HepG2 (cell line): ENCODE measurements at regions not wholly inside any gene's neighbourhood (a gene's known extent, or its start where the extent isn't known, plus 50 kb on each side); places are given as distances from the start of the nearest gene placed in this dataset.

ENCODE experiments used
- ATAC-seq: fragments of 200-7000 bp; cut with Tn5 transposase; 3 replicates; pipeline ENCODE4 v1.9.1; 2020; ENCODE audit warnings: mild to moderate bottlenecking, moderate library complexity
- BruUV-seq: library from RNA; stranded (reverse); fragments of 400-500 nt; replicated peaks from 2 replicates; lab custom pipeline; 2021; lab: Mats Ljungman, UMichigan
- CTCF ChIA-PET: fragments of 300-600 bp; formaldehyde crosslinking; extraction: SDS; loops from one replicate; lab custom pipeline; 2021; ENCODE audit warnings: low total read pairs, inconsistent platforms, low intra/inter-chr PET ratio; lab: Yijun Ruan, JAX
- POLR2A ChIA-PET: fragments of 350-600 bp; sonication (Branson Sonifier 250); formaldehyde crosslinking; loops from one replicate; lab custom pipeline; 2020; ENCODE audit warnings: antibody characterized with exemption, inconsistent platforms; lab: Yijun Ruan, JAX
- DNase-seq: peaks from one replicate; pipeline ENCODE4 v3.0.0-alpha.2; 2015; ENCODE audit warnings: low spot score
- FAIRE-seq: peaks from 3 replicates; lab custom pipeline; 2011; peaks lifted over from hg19 to GRCh38; lab: Jason Lieb, UNC
- H2AFZ ChIP-seq: one replicate; pipeline ENCODE4 v1.6.1; 2011; ENCODE audit warnings: low read length, inconsistent platforms
- H3K27ac ChIP-seq: fragments of 300-600 bp; 3 replicates; pipeline ENCODE4 v1.8.0; 2011; ENCODE audit warnings: mixed run types, mild to moderate bottlenecking, mixed read lengths, low read length, inconsistent platforms; ENCODE audit not compliant: insufficient read depth; ENCODE audit errors: extremely low read length
- H3K27me3 ChIP-seq, 2 experiments: fragments of 200-600 bp in 1 of 2; 2 replicates in 1 of 2; 3 replicates in 1 of 2; pipeline versions ENCODE4 v1.6.0 to v1.8.0; 2011; ENCODE audit warnings: low read length in 2 of 2, mild to moderate bottlenecking in 2 of 2, moderate library complexity in 2 of 2, inconsistent platforms in 1 of 2; ENCODE audit not compliant: insufficient read depth in 2 of 2, control insufficient read depth in 1 of 2
- H3K36me3 ChIP-seq, 2 experiments: fragments of 200-600 bp in 1 of 2; replicated peaks in 1 of 2; 2 replicates in 1 of 2; 3 replicates in 1 of 2; pipeline versions ENCODE4 v1.5.1 to v1.8.0; 2011; ENCODE audit warnings: low read length in 2 of 2, inconsistent platforms in 1 of 2; ENCODE audit not compliant: insufficient read depth in 2 of 2, control insufficient read depth in 1 of 2
- H3K4me1 ChIP-seq: 2 replicates; pipeline ENCODE4 v1.5.1; 2012; ENCODE audit warnings: low read length, inconsistent platforms; ENCODE audit not compliant: insufficient read depth
- H3K4me2 ChIP-seq: 2 replicates; pipeline ENCODE4 v1.6.0; 2011; ENCODE audit warnings: low read depth, low read length, inconsistent platforms
- H3K4me3 ChIP-seq, 3 experiments: fragments of 200-600 bp in 1 of 3; sonication (generic), shearing (Covaris generic) in 1 of 3; replicated peaks in 1 of 3; 2 replicates each; pipeline ENCODE4 v1.5.1; 2011 to 2016; ENCODE audit warnings: low read length in 3 of 3, inconsistent platforms in 2 of 3, low read depth in 2 of 3, mild to moderate bottlenecking in 2 of 3, control low read depth in 1 of 3, mixed read lengths in 1 of 3; ENCODE audit not compliant: insufficient read depth in 1 of 3
- H3K79me2 ChIP-seq: one replicate; pipeline ENCODE4 v1.6.1; 2011; ENCODE audit warnings: low read length, inconsistent platforms; ENCODE audit not compliant: insufficient read depth
- H3K9ac ChIP-seq: 2 replicates; pipeline ENCODE4 v1.6.0; 2011; ENCODE audit warnings: mild to moderate bottlenecking, low read depth, low read length, inconsistent platforms; ENCODE audit not compliant: insufficient read depth
- H3K9me3 ChIP-seq: 2 replicates; pipeline ENCODE4 v1.5.1; 2012; ENCODE audit warnings: mild to moderate bottlenecking, low read length
- H4K20me1 ChIP-seq: 2 replicates; pipeline ENCODE4 v1.6.0; 2011; ENCODE audit warnings: inconsistent platforms, mild to moderate bottlenecking, low read length, moderate library complexity; ENCODE audit not compliant: insufficient read depth
- CREB1 ChIP-seq, 2 experiments: fragments of 450-650 bp in 1 of 2; IDR thresholded peaks; 2 replicates each; pipeline ENCODE4 v1.6.1; 2016 to 2017; ENCODE audit warnings: control low read depth in 1 of 2, mild to moderate bottlenecking in 1 of 2, missing compliant biosample characterization in 1 of 2, missing genetic modification characterization in 1 of 2
- GATAD1 ChIP-seq: IDR thresholded peaks from 2 replicates; pipeline ENCODE4 v1.6.1; 2016; ENCODE audit warnings: missing genetic modification reagents, missing compliant biosample characterization
- SRY ChIP-seq: sonication (generic); formaldehyde crosslinking; IDR thresholded peaks from 2 replicates; pipeline ENCODE4 v1.8.0; 2022; ENCODE audit warnings: mild to moderate bottlenecking, missing genetic modification reagents
- ZKSCAN1 ChIP-seq: fragments of 150-350 bp; IDR thresholded peaks from 2 replicates; pipeline ENCODE4 v1.6.1; 2014; ENCODE audit warnings: low read length
- ZNF329 ChIP-seq: sonication (generic); formaldehyde crosslinking; IDR thresholded peaks from 2 replicates; pipeline ENCODE4 v1.9.0; 2021; ENCODE audit warnings: low read depth, mild to moderate bottlenecking, missing genetic modification reagents
- ZNF563 ChIP-seq: sonication (generic); formaldehyde crosslinking; IDR thresholded peaks from 2 replicates; pipeline ENCODE4 v1.8.0; 2022; ENCODE audit warnings: mild to moderate bottlenecking, moderate library complexity, missing genetic modification reagents
- ZNF883 ChIP-seq: sonication (generic); formaldehyde crosslinking; IDR thresholded peaks from 2 replicates; pipeline ENCODE4 v1.5.1; 2020; ENCODE audit warnings: mild to moderate bottlenecking, missing genetic modification reagents; ENCODE audit errors: not compliant biosample characterization
- WGBS: methylation state at CpG from one replicate; pipeline ENCODE4 v1.1.6; 2017; ENCODE audit warnings: low lambda C conversion rate; 5-methylcytosine and 5-hydroxymethylcytosine counted together
- in situ Hi-C: cut with HindIII; loops from 2 replicates; pipeline ENCODE4 v1.10.0; 2017; ENCODE audit warnings: low pct_unique_long_range_greater_than_20kb; ENCODE audit not compliant: extremely low pct_ligation_motif_present
- intact Hi-C: fragments of 100-400 bp; cut with micrococcal nuclease; formaldehyde crosslinking; loops from one replicate; pipeline ENCODE4 v1.10.0; 2022; ENCODE audit not compliant: unreplicated experiment
- TF ChIP-seq, protein P1 (sequence below): sonication (generic); formaldehyde crosslinking; IDR thresholded peaks from 2 replicates; pipeline ENCODE4 v1.4.0; 2020; ENCODE audit warnings: missing genetic modification reagents
- TF ChIP-seq, protein P2 (sequence below): IDR thresholded peaks from 2 replicates; pipeline ENCODE4 v1.6.1; 2016; ENCODE audit warnings: mild to moderate bottlenecking
- TF ChIP-seq, protein P3 (sequence below): sonication (generic); formaldehyde crosslinking; IDR thresholded peaks from 2 replicates; pipeline ENCODE4 v1.5.0; 2020; ENCODE audit warnings: missing genetic modification reagents, mild to moderate bottlenecking, borderline replicate concordance

DNA sequence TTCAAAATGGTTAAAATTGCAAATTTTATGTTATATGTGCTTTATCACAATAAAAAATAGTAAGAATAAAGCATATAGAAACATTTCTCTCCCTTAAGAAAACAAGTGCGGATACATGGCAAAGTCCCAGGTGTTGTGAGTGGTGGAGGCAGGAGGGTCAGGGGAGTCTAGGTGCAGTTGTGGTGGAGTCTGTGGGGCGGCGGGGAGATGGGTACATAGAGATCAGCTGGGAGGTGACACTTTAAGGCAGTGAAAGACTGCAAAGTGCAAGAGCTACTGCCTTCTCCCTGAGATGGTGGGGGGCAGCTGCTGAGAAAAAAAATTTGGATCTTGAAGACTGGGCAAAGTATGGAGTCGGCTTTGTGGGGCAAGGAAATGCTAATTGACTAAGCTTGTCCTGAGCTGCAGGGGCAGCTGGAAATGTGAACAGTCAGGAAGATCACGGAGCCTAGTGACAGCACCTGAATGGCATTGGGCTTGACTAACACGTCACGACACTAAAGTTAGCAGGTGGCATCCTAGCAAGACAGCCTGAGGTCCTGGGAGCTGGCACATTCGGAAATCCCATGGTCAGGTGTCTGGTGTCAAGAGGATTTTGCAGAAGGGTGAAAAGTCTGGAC is 72.9 kb upstream of the IRS2 start:
- Histone ChIP-seq H3K36me3 (no peaks in the 10 kb centered on the region), H3K4me1 (no peaks in the 10 kb centered on the region), H3K27me3 (no peaks in the 10 kb centered on the region; a peak in 1 of 5 replicates), H3K27ac (no peak overlapping the region), H3K4me3 (no peak overlapping the region), H3K79me2 (no peaks in the 10 kb centered on the region), H4K20me1 (no peaks in the 10 kb centered on the region), H3K9ac (no peak overlapping the region)
- no peak for FAIRE-seq
- BruUV-seq: no TSS peak
- ATAC-seq: no peak
- 32% methylated on average over 8 of the region's 8 CpGs for WGBS
- no peak for DNase-seq
- POLR2A ChIA-PET: no interaction called here
- CTCF ChIA-PET: no interaction called here
- TF ChIP-seq CREB1 (IDR thresholded peaks at IDR 0.05): 0 out of 2 replicates have a peak, but pooled peaks have one; percentile 38
- TF ChIP-seq CREB1 (CRISPR knock-in tag; IDR thresholded peaks at IDR 0.05): no peak
- TF ChIP-seq, protein P1, sequence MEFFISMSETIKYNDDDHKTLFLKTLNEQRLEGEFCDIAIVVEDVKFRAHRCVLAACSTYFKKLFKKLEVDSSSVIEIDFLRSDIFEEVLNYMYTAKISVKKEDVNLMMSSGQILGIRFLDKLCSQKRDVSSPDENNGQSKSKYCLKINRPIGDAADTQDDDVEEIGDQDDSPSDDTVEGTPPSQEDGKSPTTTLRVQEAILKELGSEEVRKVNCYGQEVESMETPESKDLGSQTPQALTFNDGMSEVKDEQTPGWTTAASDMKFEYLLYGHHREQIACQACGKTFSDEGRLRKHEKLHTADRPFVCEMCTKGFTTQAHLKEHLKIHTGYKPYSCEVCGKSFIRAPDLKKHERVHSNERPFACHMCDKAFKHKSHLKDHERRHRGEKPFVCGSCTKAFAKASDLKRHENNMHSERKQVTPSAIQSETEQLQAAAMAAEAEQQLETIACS (CRISPR knock-in tag): no peak
- TF ChIP-seq, all 625 proteins: peak for 1
- Histone ChIP-seq H3K4me2 (no peak overlapping the region), H2AFZ (no peak overlapping the region), H3K9me3 (no peaks in the 10 kb centered on the region)
- intact Hi-C loops: no loop called here
- in situ Hi-C loops: no loop called here

DNA sequence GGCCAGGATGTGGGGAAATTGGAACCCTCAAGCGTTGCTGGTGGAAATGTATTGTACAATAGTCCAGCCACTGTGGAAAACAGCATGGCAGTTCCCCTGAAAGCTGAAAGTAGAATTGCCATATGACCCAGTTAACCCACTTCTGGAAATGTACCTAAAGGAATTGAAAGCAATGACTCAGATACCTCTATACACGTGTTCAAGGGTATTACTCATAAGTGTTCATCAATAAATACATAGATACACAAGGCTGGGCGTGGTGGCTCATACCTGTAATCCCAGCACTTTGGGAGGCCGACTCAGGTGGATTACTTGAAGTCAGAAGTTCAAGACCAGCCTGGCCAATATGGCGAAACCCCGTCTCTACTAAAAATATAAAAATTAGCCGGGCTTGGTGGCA is 71.9 kb upstream of the IRS2 start:
- in situ Hi-C loops: no loop called here
- Histone ChIP-seq H3K9ac (no peak overlapping the region), H3K36me3 (no peaks in the 10 kb centered on the region), H3K4me3 (no peak overlapping the region), H3K9me3 (no peaks in the 10 kb centered on the region), H3K4me1 (no peaks in the 10 kb centered on the region), H2AFZ (no peak overlapping the region), H3K27ac (no peak overlapping the region), H3K4me2 (no peak overlapping the region), H3K79me2 (no peaks in the 10 kb centered on the region), H3K27me3 (no peaks in the 10 kb centered on the region; a peak in 1 of 5 replicates), H4K20me1 (no peaks in the 10 kb centered on the region)
- WGBS: 34% methylated on average over 7 of the region's 7 CpGs
- no peak for ATAC-seq
- no peak for FAIRE-seq
- no peak for TF ChIP-seq GATAD1
- no peak for TF ChIP-seq ZNF329 (CRISPR knock-in tag)
- no peak for TF ChIP-seq ZNF563 (CRISPR knock-in tag)
- TF ChIP-seq ZNF883 (CRISPR knock-in tag): no peak
- TF ChIP-seq, protein P2, sequence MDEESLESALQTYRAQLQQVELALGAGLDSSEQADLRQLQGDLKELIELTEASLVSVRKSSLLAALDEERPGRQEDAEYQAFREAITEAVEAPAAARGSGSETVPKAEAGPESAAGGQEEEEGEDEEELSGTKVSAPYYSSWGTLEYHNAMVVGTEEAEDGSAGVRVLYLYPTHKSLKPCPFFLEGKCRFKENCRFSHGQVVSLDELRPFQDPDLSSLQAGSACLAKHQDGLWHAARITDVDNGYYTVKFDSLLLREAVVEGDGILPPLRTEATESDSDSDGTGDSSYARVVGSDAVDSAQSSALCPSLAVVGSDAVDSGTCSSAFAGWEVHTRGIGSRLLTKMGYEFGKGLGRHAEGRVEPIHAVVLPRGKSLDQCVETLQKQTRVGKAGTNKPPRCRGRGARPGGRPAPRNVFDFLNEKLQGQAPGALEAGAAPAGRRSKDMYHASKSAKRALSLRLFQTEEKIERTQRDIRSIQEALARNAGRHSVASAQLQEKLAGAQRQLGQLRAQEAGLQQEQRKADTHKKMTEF (CRISPR knock-in tag): no peak
- no peak for TF ChIP-seq SRY (CRISPR knock-in tag)
- TF ChIP-seq, protein P3, sequence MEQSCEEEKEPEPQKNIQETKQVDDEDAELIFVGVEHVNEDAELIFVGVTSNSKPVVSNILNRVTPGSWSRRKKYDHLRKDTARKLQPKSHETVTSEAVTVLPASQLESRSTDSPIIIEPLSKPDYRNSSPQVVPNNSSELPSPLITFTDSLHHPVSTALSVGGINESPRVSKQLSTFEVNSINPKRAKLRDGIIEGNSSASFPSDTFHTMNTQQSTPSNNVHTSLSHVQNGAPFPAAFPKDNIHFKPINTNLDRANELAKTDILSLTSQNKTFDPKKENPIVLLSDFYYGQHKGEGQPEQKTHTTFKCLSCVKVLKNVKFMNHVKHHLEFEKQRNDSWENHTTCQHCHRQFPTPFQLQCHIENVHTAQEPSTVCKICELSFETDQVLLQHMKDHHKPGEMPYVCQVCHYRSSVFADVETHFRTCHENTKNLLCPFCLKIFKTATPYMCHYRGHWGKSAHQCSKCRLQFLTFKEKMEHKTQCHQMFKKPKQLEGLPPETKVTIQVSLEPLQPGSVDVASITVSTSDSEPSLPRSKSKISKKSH (CRISPR knock-in tag): no peak
- TF ChIP-seq ZKSCAN1: no peak
- BruUV-seq: no TSS peak
- ChIA-PET CTCF (no interaction called here), POLR2A (no interaction called here)
- intact Hi-C loops: no loop called here
- no peak for DNase-seq
